Sigmoid colon (tissue), 4 donors: ENCODE measurements at regions not wholly inside any gene's neighbourhood (a gene's known extent, or its start where the extent isn't known, plus 50 kb on each side); places are given as distances from the start of the nearest gene placed in this dataset.

ENCODE experiments used
- CTCF ChIP-seq, 4 experiments: fragments of 450-650 bp in 3 of 4; fragments of 200-600 bp in 1 of 4; IDR thresholded peaks; one replicate each; pipeline ENCODE4 v1.5.1; 2016 to 2019; ENCODE audit warnings: antibody characterized with exemption in 4 of 4, mild to moderate bottlenecking in 3 of 4, moderate library complexity in 2 of 4
- EP300 ChIP-seq, 4 donors: sonication (generic); formaldehyde crosslinking; IDR thresholded peaks; one replicate each; pipeline ENCODE4 v1.6.1; 2017; ENCODE audit warnings: antibody characterized with exemption in 4 of 4
- POLR2A ChIP-seq, 2 donors: fragments of 450-650 bp; IDR thresholded peaks; one replicate each; pipeline ENCODE4 v1.6.1; 2016; ENCODE audit warnings: antibody characterized with exemption in 2 of 2, mild to moderate bottlenecking in 2 of 2, moderate library complexity in 2 of 2
- POLR2AphosphoS5 ChIP-seq, 4 donors: sonication (generic); formaldehyde crosslinking; IDR thresholded peaks; one replicate each; pipeline ENCODE4 v1.6.1; 2017; ENCODE audit warnings: antibody characterized with exemption in 4 of 4

- TF ChIP-seq CTCF (IDR thresholded peaks at IDR 0.05) (no peak), POLR2AphosphoS5 (IDR thresholded peaks at IDR 0.05) (no peak), POLR2A (IDR thresholded peaks at IDR 0.05) (no peak), EP300 (IDR thresholded peaks at IDR 0.05) (no peak)
Observed at GRCh38 chr2:34025196-34025595, 426.1 kb upstream of the FAM98A start.
